ENCODE measurements at regions not wholly inside any gene's neighbourhood (a gene's known extent, or its start where the extent isn't known, plus 50 kb on each side); places are given as distances from the start of the nearest gene placed in this dataset.

DNA sequence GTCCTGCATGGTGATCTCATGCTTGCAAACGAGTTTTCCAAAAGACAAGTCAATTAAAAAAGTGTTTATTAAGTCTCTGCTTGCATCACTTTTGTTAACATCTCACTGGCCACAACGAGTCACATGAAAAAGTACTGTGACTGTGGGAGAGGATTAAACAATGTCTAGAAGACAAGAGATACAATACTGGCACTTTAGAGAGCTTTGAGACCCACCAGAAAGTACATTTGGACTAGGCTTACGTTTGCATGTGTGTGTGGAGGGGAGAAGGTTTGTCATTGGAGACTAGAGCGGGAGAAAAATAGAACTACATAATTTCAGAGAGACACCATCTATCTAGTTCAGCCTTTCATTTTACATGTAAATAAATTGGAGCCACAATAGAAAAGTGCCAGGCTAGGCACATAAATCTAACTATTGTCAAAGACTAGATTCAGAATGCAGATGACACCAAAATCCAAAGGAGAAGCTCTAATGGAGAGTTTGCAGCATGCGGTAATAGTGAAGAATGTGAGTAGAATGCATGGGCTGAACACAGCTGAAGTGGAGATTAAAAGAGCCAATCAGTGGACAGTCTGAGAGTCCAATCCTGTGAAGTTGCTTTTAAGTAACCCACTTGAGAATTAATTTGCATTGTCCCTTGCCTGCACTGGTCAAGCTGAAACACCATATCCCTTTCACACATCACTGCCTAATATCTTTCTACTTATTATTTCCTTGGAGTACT is 977.4 kb upstream of the FAT3 start:
- DNase-seq (ENCODE audit: low read depth), result no peak
- no peak overlapping the region for H3K4me3 ChIP-seq (ENCODE audit: low read depth, low read length)
- TF ChIP-seq, protein P1, sequence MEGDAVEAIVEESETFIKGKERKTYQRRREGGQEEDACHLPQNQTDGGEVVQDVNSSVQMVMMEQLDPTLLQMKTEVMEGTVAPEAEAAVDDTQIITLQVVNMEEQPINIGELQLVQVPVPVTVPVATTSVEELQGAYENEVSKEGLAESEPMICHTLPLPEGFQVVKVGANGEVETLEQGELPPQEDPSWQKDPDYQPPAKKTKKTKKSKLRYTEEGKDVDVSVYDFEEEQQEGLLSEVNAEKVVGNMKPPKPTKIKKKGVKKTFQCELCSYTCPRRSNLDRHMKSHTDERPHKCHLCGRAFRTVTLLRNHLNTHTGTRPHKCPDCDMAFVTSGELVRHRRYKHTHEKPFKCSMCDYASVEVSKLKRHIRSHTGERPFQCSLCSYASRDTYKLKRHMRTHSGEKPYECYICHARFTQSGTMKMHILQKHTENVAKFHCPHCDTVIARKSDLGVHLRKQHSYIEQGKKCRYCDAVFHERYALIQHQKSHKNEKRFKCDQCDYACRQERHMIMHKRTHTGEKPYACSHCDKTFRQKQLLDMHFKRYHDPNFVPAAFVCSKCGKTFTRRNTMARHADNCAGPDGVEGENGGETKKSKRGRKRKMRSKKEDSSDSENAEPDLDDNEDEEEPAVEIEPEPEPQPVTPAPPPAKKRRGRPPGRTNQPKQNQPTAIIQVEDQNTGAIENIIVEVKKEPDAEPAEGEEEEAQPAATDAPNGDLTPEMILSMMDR (IDR thresholded peaks at IDR 0.05; ENCODE audit: control insufficient read depth, extremely low read depth, insufficient read depth), result no peak

DNA sequence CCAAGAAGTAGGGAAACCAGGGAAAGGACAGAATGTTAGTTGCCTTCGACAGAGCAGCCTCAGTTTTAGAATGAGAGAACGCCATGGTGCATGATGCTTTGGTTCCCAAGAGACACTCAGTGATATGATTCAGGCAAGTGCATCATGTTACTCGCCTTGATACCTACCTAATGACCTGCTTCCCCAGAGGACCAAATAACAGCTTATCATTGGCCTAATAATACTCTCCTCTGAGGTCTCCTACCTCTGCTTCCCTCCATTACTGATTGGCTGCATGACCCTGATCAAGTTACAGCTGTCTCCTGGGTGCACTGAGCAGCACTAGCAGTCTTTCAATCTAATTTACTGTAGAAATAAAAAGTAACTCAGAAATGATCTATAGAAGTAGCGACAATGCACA is 979.7 kb upstream of the FAT3 start:
- no peak overlapping the region for H3K4me3 ChIP-seq (ENCODE audit: low read depth, low read length)
- no peak for DNase-seq (ENCODE audit: low read depth)
- TF ChIP-seq, protein P1 (IDR thresholded peaks at IDR 0.05; ENCODE audit: control insufficient read depth, extremely low read depth, insufficient read depth), result no peak

DNA sequence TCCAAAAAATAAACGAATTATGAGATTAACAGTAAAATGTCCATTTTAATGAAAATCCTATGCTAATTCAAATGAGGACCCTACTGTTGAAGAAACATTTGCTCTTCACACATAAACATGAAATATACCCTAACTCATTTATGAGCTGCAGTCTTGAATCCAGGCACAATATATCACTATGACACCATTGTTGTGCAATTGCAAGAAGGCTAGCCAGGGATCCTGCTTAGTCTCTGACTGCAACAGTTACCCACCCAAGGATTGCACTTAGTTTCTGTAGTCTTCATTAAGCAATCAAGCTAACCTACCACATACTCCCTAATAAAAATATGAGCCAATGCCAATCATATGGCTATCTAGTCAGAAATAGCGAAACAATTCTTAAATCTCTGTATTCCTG is 981.0 kb upstream of the FAT3 start:
- TF ChIP-seq, protein P1 (IDR thresholded peaks at IDR 0.05; ENCODE audit: control insufficient read depth, extremely low read depth, insufficient read depth), result no peak
- DNase-seq (ENCODE audit: low read depth), result no peak
- no peak overlapping the region for H3K4me3 ChIP-seq (ENCODE audit: low read depth, low read length)

DNA sequence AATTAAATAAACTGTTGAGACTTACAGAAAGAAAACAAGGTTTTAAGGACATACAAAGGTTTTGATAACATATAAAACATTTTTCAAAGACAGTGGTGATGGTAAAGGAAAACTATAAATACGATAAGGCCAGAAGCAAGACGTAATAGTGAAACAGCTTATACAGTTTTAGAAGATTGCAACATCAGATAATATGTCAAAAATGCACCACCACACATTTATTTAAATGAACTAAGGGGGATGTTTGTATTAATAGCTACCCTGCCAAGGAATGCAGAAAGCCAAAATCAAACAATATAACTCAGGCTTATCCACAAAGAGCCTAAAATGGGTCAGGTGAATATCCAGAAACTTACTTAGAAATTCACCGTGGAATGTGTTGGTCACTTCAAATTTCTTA is 981.6 kb upstream of the FAT3 start:
- DNase-seq (ENCODE audit: low read depth), result no peak

DNA sequence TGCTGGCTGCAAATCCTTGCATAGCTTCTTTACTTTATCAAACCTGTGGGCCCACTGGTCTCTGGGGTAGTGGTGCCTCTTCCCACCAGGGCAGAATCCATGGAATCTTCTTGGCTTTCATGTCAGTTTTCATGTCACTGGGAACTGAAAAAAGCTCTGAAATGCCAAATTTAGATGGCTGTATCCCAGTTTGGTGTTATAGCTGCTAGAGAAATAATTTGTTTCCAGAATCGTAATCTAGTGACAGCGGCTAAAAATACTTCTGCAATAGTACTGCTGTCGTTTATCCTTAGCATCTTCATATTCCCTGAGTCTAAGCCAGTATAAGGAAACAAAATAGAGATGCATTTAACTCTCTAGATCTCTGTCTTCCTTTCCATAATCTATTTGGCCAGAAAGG is 983.4 kb upstream of the FAT3 start:
- DNase-seq (ENCODE audit: low read depth), result no peak
- TF ChIP-seq, protein P1 (IDR thresholded peaks at IDR 0.05; ENCODE audit: control insufficient read depth, extremely low read depth, insufficient read depth), result no peak
- H3K4me3 ChIP-seq (ENCODE audit: low read depth, low read length), result no peak overlapping the region

More for the DNA sequence above, 981.6 kb upstream of the FAT3 start:
- TF ChIP-seq, protein P1 (IDR thresholded peaks at IDR 0.05; ENCODE audit: control insufficient read depth, extremely low read depth, insufficient read depth), result no peak
- H3K4me3 ChIP-seq (ENCODE audit: low read depth, low read length), result no peak overlapping the region

DNA sequence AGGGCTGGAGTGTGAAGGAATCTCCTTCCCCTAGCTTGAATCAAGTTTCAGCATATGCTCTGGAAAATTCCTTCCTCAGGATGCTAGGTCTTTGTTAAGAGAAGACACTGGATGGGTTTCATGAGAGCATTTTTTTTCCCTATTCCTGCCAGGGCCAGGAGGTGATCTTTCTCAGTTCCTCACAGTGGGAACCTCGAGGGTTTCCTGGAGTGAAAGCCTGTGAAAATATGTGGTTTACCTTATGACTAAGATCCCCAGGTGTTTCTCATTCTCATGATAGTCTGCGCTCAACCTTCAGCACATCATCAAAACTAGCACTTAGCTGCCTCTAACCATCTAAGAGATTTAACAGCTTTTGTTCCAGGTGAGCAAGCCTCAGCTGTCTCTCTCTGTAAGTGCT is 985.3 kb upstream of the FAT3 start:
- no peak overlapping the region for H3K4me3 ChIP-seq (ENCODE audit: low read depth, low read length)
- DNase-seq (ENCODE audit: low read depth), result no peak
- TF ChIP-seq, protein P1 (IDR thresholded peaks at IDR 0.05; ENCODE audit: control insufficient read depth, extremely low read depth, insufficient read depth), result no peak

DNA sequence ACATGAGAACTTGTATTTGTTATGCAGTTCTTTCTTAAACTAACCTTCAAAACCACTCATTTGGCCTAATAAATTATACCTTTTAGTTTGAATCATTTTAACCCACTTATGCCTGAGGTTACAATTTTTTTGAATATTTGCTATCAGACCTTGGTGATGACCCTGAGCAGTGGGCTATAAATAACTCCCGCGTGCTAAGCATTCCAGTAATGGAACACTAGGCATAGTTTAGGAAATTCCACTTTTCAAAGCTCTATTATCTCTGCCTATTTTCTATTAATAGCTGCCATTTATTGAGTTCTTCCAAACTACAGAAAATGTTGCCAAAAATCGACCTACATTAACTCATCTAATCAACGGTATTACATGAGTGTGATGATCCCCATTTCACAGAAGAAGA is 993.4 kb upstream of the FAT3 start:
- TF ChIP-seq, protein P1 (IDR thresholded peaks at IDR 0.05; ENCODE audit: control insufficient read depth, extremely low read depth, insufficient read depth), result no peak
- no peak for DNase-seq (ENCODE audit: low read depth)
- H3K4me3 ChIP-seq (ENCODE audit: low read depth, low read length), result no peak overlapping the region

Data from LNCaP clone FGC (cell line).